ENCODE measurements at regions not wholly inside any gene's neighbourhood (a gene's known extent, or its start where the extent isn't known, plus 50 kb on each side); places are given as distances from the start of the nearest gene placed in this dataset.

DNA sequence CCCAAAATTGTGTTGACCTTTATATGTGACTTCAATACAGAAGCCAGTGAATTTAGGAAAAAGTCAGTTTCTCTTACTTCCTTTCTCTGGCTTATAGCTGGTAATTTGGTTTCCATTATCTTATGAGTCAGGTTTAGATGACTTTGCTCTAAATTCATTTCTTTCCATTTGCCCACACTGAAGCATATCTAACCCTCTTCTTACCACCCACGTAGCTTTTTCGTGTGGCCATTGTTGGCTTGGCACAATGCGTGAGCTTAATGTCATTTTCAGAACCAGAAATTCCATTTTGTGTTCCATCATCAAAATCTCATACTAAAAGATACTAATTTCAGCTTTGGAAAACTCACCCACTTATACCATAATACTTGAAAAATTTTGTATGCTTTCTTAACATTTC is 271.2 kb downstream of the INHBA start:
- ChIA-PET POLR2A (no interaction called here), CTCF (no interaction called here)
- Histone ChIP-seq H3K4me1 (ENCODE audit: control insufficient read depth in 1 of 2, insufficient read depth in 2 of 2, low read depth in 1 of 2, low read length in 1 of 2) (no peaks in the 10 kb centered on the region), H2AFZ (ENCODE audit: low read depth) (peak overlapping the region; percentile 8; the same call in 1 of the 2 replicates), H3K36me3 (replicated peaks in 1 of 2; ENCODE audit: control insufficient read depth in 1 of 2, insufficient read depth in 2 of 2, low read length in 1 of 2) (no peaks in the 10 kb centered on the region), H3K27ac (ENCODE audit: low read depth in 2 of 2, low read length in 1 of 2) (no peak overlapping the region), H3K79me2 (ENCODE audit: insufficient read depth) (no peaks in the 10 kb centered on the region), H3K27me3 (ENCODE audit: insufficient read depth) (no peaks in the 10 kb centered on the region), H3K9me3 (no peaks in the 10 kb centered on the region), H3F3A (replicated peaks; ENCODE audit: insufficient read depth) (no peaks in the 10 kb centered on the region), H4K20me1 (ENCODE audit: insufficient read depth) (no peaks in the 10 kb centered on the region), H3K9me2 (no peaks in the 10 kb centered on the region), H3K9ac (no peak overlapping the region), H3K4me3 (ENCODE audit: low read depth in 2 of 2, low read length in 1 of 2) (no peak overlapping the region), H3K4me2 (no peak overlapping the region)
- 56% methylated on average over 3 of the region's 3 CpGs for WGBS (ENCODE audit: low lambda C conversion rate)
- no peak for TF ChIP-seq FOSL2 (IDR thresholded peaks at IDR 0.05; ENCODE audit: borderline replicate concordance, low read depth)
- no peak for TF ChIP-seq JUND (IDR thresholded peaks at IDR 0.05)
- TF ChIP-seq GABPA (IDR thresholded peaks at IDR 0.05; ENCODE audit: low read depth), result no peak
- TF ChIP-seq ELF1 (IDR thresholded peaks at IDR 0.05), result no peak
- no peak for TF ChIP-seq NFIC (IDR thresholded peaks at IDR 0.05; ENCODE audit: borderline replicate concordance)
- TF ChIP-seq TAF1 (IDR thresholded peaks at IDR 0.05; ENCODE audit: borderline replicate concordance, low read depth, low read length), result no peak
- TF ChIP-seq, protein P1, sequence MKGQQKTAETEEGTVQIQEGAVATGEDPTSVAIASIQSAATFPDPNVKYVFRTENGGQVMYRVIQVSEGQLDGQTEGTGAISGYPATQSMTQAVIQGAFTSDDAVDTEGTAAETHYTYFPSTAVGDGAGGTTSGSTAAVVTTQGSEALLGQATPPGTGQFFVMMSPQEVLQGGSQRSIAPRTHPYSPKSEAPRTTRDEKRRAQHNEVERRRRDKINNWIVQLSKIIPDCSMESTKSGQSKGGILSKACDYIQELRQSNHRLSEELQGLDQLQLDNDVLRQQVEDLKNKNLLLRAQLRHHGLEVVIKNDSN (IDR thresholded peaks at IDR 0.05; ENCODE audit: borderline replicate concordance, low read depth), result no peak
- TF ChIP-seq CHD2 (IDR thresholded peaks at IDR 0.05; ENCODE audit: low read length, partially characterized antibody), result no peak
- TF ChIP-seq TCF12 (IDR thresholded peaks at IDR 0.05), result no peak
- no peak for TF ChIP-seq RFX5 (IDR thresholded peaks at IDR 0.05; ENCODE audit: low read length)
- no peak for TF ChIP-seq MXI1 (IDR thresholded peaks at IDR 0.05; ENCODE audit: low read depth, low read length)
- TF ChIP-seq GATA2 (CRISPR knock-in tag; IDR thresholded peaks at IDR 0.05), result no peak
- no peak for TF ChIP-seq FOXM1 (IDR thresholded peaks at IDR 0.05; ENCODE audit: low read depth)
- TF ChIP-seq RCOR1 (IDR thresholded peaks at IDR 0.05; ENCODE audit: low read length), result no peak
- TF ChIP-seq RAD21 (IDR thresholded peaks at IDR 0.05; ENCODE audit: low read length), result no peak
- TF ChIP-seq FOXJ3 (CRISPR knock-in tag; IDR thresholded peaks at IDR 0.05), result no peak
- TF ChIP-seq SIN3A (IDR thresholded peaks at IDR 0.05; ENCODE audit: borderline replicate concordance, low read depth, low read length), result no peak
- TF ChIP-seq EZH2phosphoT487 (IDR thresholded peaks at IDR 0.05; ENCODE audit: borderline replicate concordance, low read depth), result no peak
- TF ChIP-seq NRF1 (IDR thresholded peaks at IDR 0.05; ENCODE audit: low read depth, low read length), result no peak
- TF ChIP-seq EP300 (IDR thresholded peaks at IDR 0.05; ENCODE audit: borderline replicate concordance in 1 of 2, low read depth in 1 of 2, low read length in 1 of 2), result no peak
- no peak for DNase-seq

DNA sequence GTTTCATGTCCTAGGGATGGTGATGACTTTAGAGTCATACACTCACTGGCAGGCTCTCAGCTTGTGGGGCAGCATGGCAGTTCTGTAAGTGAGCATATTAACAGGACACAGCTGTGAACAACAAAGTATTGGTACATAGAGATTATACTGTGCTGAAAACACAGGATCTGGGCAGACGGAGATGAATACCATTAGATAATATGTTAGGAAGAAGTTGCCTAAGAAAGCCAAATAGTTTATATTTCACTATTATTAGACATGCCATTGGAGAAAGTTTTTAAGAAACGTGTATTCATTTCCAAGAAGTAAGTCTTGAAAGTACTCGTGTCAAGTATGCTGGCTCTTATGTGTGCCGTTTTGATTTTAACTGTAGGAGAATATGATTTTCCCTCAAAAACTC is 274.5 kb downstream of the INHBA start:
- no peaks in the 10 kb centered on the region for H3K79me2 ChIP-seq (ENCODE audit: insufficient read depth)
- no peaks in the 10 kb centered on the region for H3K9me3 ChIP-seq
- H3K36me3 ChIP-seq (replicated peaks in 1 of 2; ENCODE audit: control insufficient read depth in 1 of 2, insufficient read depth in 2 of 2, low read length in 1 of 2), result no peaks in the 10 kb centered on the region
- no peak overlapping the region for H3K4me3 ChIP-seq (ENCODE audit: low read depth in 2 of 2, low read length in 1 of 2)
- H4K20me1 ChIP-seq (ENCODE audit: insufficient read depth), result no peaks in the 10 kb centered on the region
- WGBS (ENCODE audit: low lambda C conversion rate), result 74% methylated on average over 4 of the region's 4 CpGs
- H3K4me2 ChIP-seq, result no peak overlapping the region
- DNase-seq, result no peak
- peaks cover 0 to 7% of the 10 kb centered on the region in 2 experiments; a peak in 1 of 4 replicates for H3K4me1 ChIP-seq (ENCODE audit: control insufficient read depth in 1 of 2, insufficient read depth in 2 of 2, low read depth in 1 of 2, low read length in 1 of 2)
- H3K9me2 ChIP-seq, result no peaks in the 10 kb centered on the region
- no peaks in the 10 kb centered on the region for H3K27me3 ChIP-seq (ENCODE audit: insufficient read depth)
- CTCF ChIA-PET, result no interaction called here
- peaks cover 6% of the 10 kb centered on the region for H3F3A ChIP-seq (replicated peaks; ENCODE audit: insufficient read depth)
- H2AFZ ChIP-seq (ENCODE audit: low read depth), result no peak overlapping the region
- POLR2A ChIA-PET, result no interaction called here
- TF ChIP-seq EZH2phosphoT487 (IDR thresholded peaks at IDR 0.05; ENCODE audit: borderline replicate concordance, low read depth) (no peak), RCOR1 (IDR thresholded peaks at IDR 0.05; ENCODE audit: low read length) (no peak), TAF1 (IDR thresholded peaks at IDR 0.05; ENCODE audit: borderline replicate concordance, low read depth, low read length) (no peak), FOSL2 (IDR thresholded peaks at IDR 0.05; ENCODE audit: borderline replicate concordance, low read depth) (no peak), FOXJ3 (CRISPR knock-in tag; IDR thresholded peaks at IDR 0.05) (no peak), EP300 (IDR thresholded peaks at IDR 0.05; ENCODE audit: borderline replicate concordance in 1 of 2, low read depth in 1 of 2, low read length in 1 of 2) (no peak), FOXM1 (IDR thresholded peaks at IDR 0.05; ENCODE audit: low read depth) (no peak), POLR2AphosphoS5 (IDR thresholded peaks at IDR 0.05; ENCODE audit: low read depth, low read length) (no peak), SMC3 (IDR thresholded peaks at IDR 0.05; ENCODE audit: low read depth, low read length) (no peak)
- TF ChIP-seq, protein P2, sequence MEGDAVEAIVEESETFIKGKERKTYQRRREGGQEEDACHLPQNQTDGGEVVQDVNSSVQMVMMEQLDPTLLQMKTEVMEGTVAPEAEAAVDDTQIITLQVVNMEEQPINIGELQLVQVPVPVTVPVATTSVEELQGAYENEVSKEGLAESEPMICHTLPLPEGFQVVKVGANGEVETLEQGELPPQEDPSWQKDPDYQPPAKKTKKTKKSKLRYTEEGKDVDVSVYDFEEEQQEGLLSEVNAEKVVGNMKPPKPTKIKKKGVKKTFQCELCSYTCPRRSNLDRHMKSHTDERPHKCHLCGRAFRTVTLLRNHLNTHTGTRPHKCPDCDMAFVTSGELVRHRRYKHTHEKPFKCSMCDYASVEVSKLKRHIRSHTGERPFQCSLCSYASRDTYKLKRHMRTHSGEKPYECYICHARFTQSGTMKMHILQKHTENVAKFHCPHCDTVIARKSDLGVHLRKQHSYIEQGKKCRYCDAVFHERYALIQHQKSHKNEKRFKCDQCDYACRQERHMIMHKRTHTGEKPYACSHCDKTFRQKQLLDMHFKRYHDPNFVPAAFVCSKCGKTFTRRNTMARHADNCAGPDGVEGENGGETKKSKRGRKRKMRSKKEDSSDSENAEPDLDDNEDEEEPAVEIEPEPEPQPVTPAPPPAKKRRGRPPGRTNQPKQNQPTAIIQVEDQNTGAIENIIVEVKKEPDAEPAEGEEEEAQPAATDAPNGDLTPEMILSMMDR (IDR thresholded peaks at IDR 0.05), result no peak
- no peak overlapping the region for H3K27ac ChIP-seq (ENCODE audit: low read depth in 2 of 2, low read length in 1 of 2)
- no peak overlapping the region for H3K9ac ChIP-seq

Measured in SK-N-SH (cell line).